Nephron progenitor cell (in vitro differentiated cells): ENCODE measurements at regions not wholly inside any gene's neighbourhood (a gene's known extent, or its start where the extent isn't known, plus 50 kb on each side); places are given as distances from the start of the nearest gene placed in this dataset.
"Not testable (repeated sequence)": the region's sequence is repeated elsewhere in the genome, so short reads cannot be mapped to it uniquely, and the experiment has no call there.

Experiments
- DNase-seq: peaks from one replicate; pipeline ENCODE4 v3.0.0; 2021
- H3K27ac Mint-ChIP-seq: 2 replicates; pipeline ENCODE4 v1.8.0; 2021; ENCODE audit warnings: mild to moderate bottlenecking, moderate library complexity, mixed read lengths
- H3K27me3 Mint-ChIP-seq: 2 replicates; pipeline ENCODE4 v1.8.0; 2021; ENCODE audit warnings: mild to moderate bottlenecking, low read depth, mixed read lengths; ENCODE audit not compliant: poor library complexity
- H3K36me3 Mint-ChIP-seq: 2 replicates; pipeline ENCODE4 v1.8.0; 2021; ENCODE audit warnings: low read depth, mixed read lengths
- H3K4me1 Mint-ChIP-seq: 2 replicates; pipeline ENCODE4 v1.8.0; 2021; ENCODE audit warnings: mixed read lengths
- H3K4me3 Mint-ChIP-seq: 2 replicates; pipeline ENCODE4 v1.8.0; 2021; ENCODE audit warnings: mild to moderate bottlenecking, moderate library complexity, mixed read lengths
- H3K9me3 Mint-ChIP-seq: 2 replicates; pipeline ENCODE4 v1.8.0; 2021; ENCODE audit warnings: mild to moderate bottlenecking, moderate library complexity, mixed read lengths
- TF ChIP-seq, protein P1 (sequence below): fragments of 200-600 bp; sonication (generic); IDR thresholded peaks from 2 replicates; pipeline ENCODE4 v1.5.0; 2021; ENCODE audit warnings: antibody characterized with exemption

DNA sequence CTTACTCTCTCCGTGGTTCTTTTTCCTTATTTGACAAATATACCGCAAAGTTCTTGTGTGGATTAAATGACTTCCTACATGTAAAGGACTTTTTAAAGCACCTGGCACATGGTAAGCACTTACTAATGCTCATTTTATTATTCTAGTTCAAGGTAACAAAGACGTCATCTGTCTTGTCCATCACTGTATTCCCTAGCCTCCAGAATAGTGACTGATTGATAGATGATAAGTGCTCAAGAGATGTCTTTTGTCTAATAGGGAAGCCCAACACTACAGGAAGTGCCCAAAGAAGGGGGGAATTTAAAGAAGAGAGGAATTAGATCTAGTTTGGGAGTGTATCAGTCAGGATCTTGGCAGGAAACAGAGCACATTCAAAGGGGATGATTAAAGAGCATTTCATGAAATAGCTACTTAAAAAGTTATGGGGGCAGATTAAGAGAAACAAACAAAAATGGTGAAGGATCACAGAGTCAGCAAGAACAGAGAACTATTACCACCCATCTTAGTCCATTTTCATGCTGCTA, 151.9 kb downstream of the GXYLT1 start:
- Mint-ChIP-seq H3K4me1 (peaks cover 7% of the 10 kb centered on the region), H3K36me3 (no peaks in the 10 kb centered on the region), H3K27ac (peak overlapping the region; percentile 22), H3K4me3 (no peak overlapping the region), H3K9me3 (peaks cover 8% of the 10 kb centered on the region), H3K27me3 (peaks cover 15% of the 10 kb centered on the region)
- DNase-seq = no peak
- TF ChIP-seq, protein P1, sequence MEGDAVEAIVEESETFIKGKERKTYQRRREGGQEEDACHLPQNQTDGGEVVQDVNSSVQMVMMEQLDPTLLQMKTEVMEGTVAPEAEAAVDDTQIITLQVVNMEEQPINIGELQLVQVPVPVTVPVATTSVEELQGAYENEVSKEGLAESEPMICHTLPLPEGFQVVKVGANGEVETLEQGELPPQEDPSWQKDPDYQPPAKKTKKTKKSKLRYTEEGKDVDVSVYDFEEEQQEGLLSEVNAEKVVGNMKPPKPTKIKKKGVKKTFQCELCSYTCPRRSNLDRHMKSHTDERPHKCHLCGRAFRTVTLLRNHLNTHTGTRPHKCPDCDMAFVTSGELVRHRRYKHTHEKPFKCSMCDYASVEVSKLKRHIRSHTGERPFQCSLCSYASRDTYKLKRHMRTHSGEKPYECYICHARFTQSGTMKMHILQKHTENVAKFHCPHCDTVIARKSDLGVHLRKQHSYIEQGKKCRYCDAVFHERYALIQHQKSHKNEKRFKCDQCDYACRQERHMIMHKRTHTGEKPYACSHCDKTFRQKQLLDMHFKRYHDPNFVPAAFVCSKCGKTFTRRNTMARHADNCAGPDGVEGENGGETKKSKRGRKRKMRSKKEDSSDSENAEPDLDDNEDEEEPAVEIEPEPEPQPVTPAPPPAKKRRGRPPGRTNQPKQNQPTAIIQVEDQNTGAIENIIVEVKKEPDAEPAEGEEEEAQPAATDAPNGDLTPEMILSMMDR = no peak

DNA sequence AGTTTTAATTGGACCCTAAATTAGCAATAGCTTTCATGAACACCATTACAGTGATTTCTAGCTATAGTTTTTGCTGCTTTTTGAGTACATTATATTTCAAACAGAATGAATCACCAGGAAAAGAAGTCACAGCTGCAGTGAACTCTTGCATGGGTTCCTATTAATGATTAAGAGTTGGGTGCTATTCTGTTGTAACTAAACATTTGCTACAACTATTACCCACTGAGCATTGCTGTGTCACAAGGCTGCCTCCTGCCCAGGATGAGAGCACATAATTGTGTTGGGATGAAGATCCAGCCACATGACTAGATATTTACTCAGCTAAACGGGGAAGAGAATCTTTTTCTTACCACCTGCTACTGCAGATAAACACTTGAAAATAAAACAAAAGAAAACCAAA, 152.7 kb downstream of the GXYLT1 start:
- H3K36me3 Mint-ChIP-seq = no peaks in the 10 kb centered on the region
- H3K4me1 Mint-ChIP-seq = peaks cover 7% of the 10 kb centered on the region
- peaks cover 15% of the 10 kb centered on the region for H3K27me3 Mint-ChIP-seq
- TF ChIP-seq, protein P1 = no peak
- DNase-seq = no peak
- no peak overlapping the region for H3K27ac Mint-ChIP-seq
- H3K4me3 Mint-ChIP-seq = no peak overlapping the region
- H3K9me3 Mint-ChIP-seq = peaks cover 8% of the 10 kb centered on the region

DNA sequence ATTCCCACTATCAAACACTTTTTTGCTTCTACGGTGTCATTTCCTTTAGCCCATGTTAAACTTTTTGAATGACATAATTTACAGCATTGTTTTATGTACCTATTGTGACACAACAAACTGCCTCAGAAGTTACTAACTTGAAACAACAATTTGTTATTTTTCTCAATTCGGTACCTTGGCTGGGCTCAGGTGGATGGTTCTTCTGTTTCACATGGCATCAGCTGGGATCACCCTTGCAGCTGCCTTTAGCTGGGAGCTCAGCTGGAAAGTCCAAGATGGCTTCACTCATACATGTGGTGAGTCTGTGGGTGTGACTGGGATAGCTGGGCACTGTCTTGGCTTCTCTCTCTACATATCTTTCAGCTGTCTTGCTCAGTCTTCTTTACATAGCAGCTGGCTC, 156.0 kb downstream of the GXYLT1 start:
- Mint-ChIP-seq H3K27ac (no peak overlapping the region), H3K36me3 (no peaks in the 10 kb centered on the region), H3K9me3 (peaks cover 8% of the 10 kb centered on the region), H3K4me3 (no peak overlapping the region), H3K27me3 (peaks cover 12% of the 10 kb centered on the region), H3K4me1 (peaks cover 11% of the 10 kb centered on the region)
- no peak for DNase-seq
- TF ChIP-seq, protein P1 = no peak

DNA sequence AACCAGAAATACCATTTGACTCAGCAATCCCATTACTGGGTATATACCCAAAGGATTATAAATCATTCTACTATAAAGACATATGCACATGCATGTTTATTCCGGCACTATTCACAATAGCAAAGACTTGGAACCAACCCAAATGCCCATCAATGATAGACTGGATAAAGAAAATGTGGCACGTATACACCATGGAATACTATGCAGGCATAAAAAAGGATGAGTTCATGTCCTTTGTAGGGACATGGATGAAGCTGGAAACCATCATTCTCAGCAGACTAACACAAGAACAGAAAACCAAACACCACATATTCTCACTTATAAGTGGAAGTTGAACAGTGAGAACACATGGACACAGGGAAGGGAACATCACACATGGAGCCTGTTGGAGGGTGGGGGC, 158.2 kb downstream of the GXYLT1 start:
- H3K27me3 Mint-ChIP-seq = peaks cover 12% of the 10 kb centered on the region
- not testable (repeated sequence) for H3K36me3 Mint-ChIP-seq, H3K27ac Mint-ChIP-seq, DNase-seq, H3K4me3 Mint-ChIP-seq, H3K9me3 Mint-ChIP-seq
- peaks cover 26% of the 10 kb centered on the region for H3K4me1 Mint-ChIP-seq

DNA sequence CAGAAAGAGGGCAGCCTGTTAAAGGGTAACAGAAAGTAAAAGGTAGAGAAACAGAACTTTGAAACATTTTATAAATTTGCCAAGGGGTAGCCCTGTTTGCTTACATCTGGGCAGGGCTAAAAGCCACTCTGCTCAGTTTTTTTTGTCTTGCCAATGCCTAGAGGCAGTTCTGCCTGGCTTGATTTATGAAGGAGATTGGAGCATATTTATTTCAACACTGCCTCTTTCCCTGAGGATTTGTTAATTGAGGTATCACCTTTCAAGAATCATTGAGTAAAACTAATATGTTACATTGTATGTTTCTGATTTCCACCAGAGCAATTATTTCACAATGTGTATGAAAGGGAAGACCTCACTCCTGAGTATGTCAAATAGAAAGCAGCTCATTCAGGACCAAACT, 160.8 kb downstream of the GXYLT1 start:
- no peaks in the 10 kb centered on the region for H3K27me3 Mint-ChIP-seq
- peak overlapping the region; percentile 90 for H3K27ac Mint-ChIP-seq
- peaks cover 10% of the 10 kb centered on the region for H3K36me3 Mint-ChIP-seq
- no peak for DNase-seq
- no peak overlapping the region for H3K4me3 Mint-ChIP-seq
- peaks cover 20% of the 10 kb centered on the region for H3K9me3 Mint-ChIP-seq
- peaks cover 40% of the 10 kb centered on the region for H3K4me1 Mint-ChIP-seq
- TF ChIP-seq, protein P1 = no peak

DNA sequence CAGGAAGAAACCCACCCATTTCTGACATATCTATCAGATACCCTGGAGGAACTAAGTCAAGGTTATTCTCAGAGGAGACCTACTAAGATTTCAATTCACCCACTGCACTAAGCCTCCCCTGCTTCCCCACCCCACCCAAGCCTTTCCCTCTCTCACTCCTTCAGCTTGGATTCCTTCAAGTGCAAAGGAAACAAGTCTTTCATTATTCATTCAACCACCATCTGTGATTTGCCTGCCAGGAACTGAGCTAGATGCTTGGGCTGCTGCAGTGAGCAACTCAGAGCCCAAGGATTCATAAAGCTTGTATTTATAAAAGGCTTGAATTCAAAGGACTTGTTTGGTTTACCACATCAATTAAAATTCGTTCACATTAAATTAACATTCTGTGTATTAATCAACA, 161.3 kb downstream of the GXYLT1 start:
- Mint-ChIP-seq H3K27ac (peak overlapping the region; percentile 90), H3K36me3 (peaks cover 10% of the 10 kb centered on the region), H3K9me3 (peaks cover 17% of the 10 kb centered on the region), H3K4me1 (peaks cover 40% of the 10 kb centered on the region), H3K4me3 (no peak overlapping the region), H3K27me3 (no peaks in the 10 kb centered on the region)
- DNase-seq = no peak
- TF ChIP-seq, protein P1 = no peak
